Sciatic nerve (tissue), 2 donors: ENCODE measurements at regions not wholly inside any gene's neighbourhood (a gene's known extent, or its start where the extent isn't known, plus 50 kb on each side); places are given as distances from the start of the nearest gene placed in this dataset.

Source experiments
- ATAC-seq: fragments of 200-7000 bp; cut with Tn5 transposase; one replicate; pipeline ENCODE4 v1.9.1; 2020; ENCODE audit warnings: mild to moderate bottlenecking, moderate library complexity
- DNase-seq: peaks from one replicate; pipeline ENCODE4 v3.0.0-alpha.2; 2020; ENCODE audit warnings: low spot score
- intact Hi-C: fragments of 100-400 bp; cut with DNase I; formaldehyde crosslinking; loops from one replicate; pipeline ENCODE4 v1.14.2; 2022
- donor health status: DM: no; HTN: no; CAD: no.
- donor health status: DM: no; HTN: no; CAD: no.

DNA sequence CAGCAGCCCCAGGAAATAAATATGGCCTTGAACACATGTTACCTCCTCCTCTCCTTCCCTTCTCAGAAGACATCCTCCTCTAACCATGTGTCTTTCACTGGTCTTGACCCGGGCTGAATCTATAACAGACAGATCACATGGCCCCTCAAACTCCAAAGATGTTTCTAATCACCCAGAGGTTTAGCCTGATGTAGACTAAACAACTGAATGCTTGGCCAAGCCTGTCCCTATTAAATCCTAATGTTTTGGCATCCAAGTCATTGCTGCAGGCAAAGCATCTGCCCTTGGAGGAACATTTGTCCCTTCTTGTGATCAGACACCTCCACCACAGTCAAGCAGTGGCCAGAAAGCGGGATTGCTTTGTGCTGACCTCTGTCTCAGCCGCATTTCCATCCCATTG lies 65.5 kb downstream of the ANKRD60 start:
- intact Hi-C loops: no loop called here
- ATAC-seq (no peak), DNase-seq (no peak)

- intact Hi-C loops: no loop called here
- no peak for DNase-seq
- ATAC-seq: no peak
These were observed 67.3 kb downstream of the ANKRD60 start for GRCh38 chr20:58161192-58161591.

GRCh38 chr20:58160451-58161061 lies 67.9 kb downstream of the ANKRD60 start:
- no peak for DNase-seq
- intact Hi-C loops: no loop called here
- peak; percentile 89 for ATAC-seq

DNA sequence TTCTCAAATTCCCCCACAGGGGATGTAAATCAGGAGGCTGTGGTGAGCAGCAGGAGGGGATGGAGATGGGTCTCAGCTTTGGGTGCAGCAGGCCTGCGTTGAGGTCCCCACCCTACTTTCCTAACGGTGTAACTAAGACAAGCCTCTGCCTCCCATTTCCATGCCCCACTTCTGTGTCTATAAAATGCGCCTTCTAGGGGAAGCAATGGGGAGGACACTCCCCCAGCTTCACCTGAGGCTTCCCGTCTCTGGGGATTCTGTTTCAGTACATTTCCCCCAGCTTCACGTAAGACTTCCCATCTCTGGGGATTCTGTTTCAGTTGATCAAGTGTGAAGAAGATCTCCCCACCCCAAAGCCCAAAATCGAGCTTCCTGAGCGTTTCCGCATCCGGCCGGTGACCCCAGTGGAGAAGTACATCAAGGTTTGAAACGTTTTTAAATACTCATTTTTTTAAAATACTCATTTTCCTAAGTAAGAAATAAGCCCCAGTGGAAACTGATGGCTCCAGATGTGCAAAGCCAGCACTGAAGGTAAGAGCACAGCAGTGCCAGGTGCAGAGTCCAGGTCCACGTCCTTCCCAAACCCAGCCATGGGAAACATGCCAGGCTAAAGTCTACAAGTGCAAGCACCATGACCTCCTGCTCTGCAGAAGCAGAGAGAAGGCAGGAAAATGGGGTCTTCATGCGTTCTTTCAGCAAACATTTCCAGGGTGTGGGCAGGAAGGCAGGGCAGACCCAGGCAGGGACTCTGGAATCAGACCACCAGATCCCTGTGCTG lies 73.1 kb downstream of the ANKRD60 start:
- ATAC-seq: no peak
- no peak for DNase-seq
- intact Hi-C loops: no loop called here

DNA sequence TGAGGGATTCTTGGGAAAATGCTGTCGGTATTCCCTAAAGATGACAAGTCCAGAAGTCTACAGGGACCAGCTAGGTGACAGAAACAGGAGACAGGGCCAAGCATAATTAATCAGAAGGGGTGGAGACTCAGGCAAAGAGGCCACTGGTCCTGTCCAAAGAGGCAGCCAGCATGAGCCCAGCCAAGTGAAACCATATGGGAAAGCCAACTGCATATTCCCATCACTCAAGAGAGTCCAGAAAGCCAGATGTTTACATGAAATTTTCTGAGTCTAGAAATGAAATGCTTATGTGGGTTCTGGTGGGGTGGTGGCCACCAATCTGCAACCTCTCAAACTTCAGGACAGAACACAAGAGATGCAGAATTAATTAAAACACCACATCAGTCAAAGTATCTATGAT lies 74.3 kb downstream of the ANKRD60 start:
- intact Hi-C loops: no loop called here
- DNase-seq (no peak), ATAC-seq (no peak)

DNA sequence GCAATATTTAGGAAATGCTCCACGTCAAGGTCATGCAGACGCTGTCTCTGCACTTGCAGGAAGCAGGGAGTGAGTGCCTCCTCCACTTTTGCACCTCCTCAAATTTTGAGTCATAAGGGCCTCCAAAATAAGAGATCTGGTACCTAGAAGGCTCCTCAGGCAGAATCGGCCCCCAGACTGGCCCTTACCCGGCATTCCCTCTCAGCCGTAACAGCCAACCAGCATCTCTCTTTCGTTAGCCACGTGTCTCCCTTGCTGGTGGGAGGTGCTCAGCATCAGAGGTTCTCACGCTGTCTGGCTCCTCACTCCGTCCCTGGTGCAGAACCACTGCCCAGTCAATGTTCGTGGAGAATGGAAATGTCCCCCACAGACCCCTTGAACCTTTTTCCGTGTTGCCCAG lies 75.3 kb downstream of the ANKRD60 start:
- intact Hi-C loops: no loop called here
- DNase-seq (no peak), ATAC-seq (no peak)

DNA sequence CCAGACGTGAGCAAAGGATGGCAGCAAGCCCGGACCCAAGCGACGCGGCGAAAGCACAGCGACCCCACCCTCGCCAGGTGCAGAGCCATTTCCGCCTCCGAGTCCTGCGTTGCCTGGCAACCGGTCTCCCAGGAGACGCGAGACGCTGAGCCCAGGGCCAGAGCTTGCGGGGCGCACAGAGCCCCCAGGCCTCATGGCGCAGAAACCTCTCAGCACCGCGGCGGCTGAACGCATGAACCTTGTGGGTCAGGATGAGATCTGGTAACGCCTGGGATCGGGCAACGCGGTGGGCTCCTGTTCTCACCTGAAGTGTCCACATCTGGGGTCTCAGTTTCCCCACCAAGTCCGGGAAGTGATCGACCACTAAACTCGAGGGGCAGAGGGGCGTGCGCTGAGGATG lies 77.7 kb downstream of the ANKRD60 start:
- no peak for DNase-seq
- ATAC-seq: no peak
- intact Hi-C loops: no loop called here

GRCh38 chr20:58149437-58150091 lies 78.9 kb downstream of the ANKRD60 start:
- intact Hi-C loops: no loop called here
- DNase-seq: no peak
- ATAC-seq: no peak

- no peak for DNase-seq
- intact Hi-C loops: no loop called here
- no peak for ATAC-seq
These were observed 79.6 kb downstream of the ANKRD60 start for GRCh38 chr20:58148891-58149290.

GRCh38 chr20:58147628-58148370 lies 80.7 kb downstream of the ANKRD60 start:
- ATAC-seq (no peak), DNase-seq (no peak)
- intact Hi-C loops: no loop called here

DNA sequence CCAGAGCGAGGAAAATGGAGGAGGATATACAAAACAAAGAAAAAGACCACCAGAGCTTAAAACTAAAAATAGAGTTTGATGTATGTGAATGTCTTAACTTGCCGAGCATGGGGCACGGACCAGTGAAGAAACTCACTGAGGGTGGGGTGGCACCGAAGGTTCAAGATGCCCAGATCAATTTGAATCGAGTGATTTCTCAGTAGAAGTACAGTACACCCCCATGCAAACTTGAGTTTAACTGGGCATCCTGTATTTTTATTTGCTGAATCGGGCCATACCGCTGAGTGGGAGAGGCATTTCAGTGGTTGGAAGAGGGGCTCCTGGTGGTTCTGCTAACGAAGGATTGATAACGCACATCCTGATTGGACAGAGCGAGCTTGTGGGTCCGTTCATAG lies 81.7 kb downstream of the ANKRD60 start:
- intact Hi-C loops: no loop called here
- peak; percentile 3 for ATAC-seq

GRCh38 chr20:58146081-58146745 lies 82.2 kb downstream of the ANKRD60 start:
- peak; percentile 13 for DNase-seq
- intact Hi-C loops: no loop called here
- peak; percentile 90 for ATAC-seq

More for the DNA sequence above, 81.7 kb downstream of the ANKRD60 start:
- peak; percentile 27 for DNase-seq

DNA sequence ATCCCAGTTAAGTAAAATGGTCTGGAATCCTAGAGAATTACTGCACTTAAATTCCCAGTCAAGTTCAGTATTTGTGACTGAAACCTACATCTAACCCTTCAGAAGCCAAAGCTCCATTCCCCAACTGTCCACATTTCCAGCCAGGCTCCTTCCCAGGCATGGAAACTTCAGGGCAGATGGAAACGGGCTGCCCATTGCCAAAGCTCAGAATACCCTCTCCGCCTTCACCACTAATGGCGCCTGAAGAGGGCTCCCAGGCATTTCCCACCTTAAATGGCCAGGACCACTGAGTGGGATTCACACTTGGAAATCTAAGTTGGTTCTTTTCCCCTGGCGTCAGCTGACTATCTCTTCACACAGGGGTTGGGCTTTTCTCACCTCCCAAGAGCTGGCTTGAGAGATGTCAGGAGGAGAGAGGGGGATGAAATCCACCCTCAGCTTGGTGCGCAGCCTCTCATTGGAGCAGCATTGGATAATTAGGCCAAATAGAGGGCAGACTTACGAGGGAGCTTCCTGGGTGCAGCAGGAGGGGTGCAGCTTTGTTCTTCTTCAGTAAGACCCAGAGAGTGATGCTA lies 82.9 kb downstream of the ANKRD60 start:
- no peak for ATAC-seq
- intact Hi-C loops: no loop called here
- peak; percentile 26 for DNase-seq

GRCh38 chr20:58144096-58144495 lies 84.4 kb downstream of the ANKRD60 start:
- DNase-seq (peak; percentile 27), ATAC-seq (no peak)
- intact Hi-C loops: no loop called here

DNA sequence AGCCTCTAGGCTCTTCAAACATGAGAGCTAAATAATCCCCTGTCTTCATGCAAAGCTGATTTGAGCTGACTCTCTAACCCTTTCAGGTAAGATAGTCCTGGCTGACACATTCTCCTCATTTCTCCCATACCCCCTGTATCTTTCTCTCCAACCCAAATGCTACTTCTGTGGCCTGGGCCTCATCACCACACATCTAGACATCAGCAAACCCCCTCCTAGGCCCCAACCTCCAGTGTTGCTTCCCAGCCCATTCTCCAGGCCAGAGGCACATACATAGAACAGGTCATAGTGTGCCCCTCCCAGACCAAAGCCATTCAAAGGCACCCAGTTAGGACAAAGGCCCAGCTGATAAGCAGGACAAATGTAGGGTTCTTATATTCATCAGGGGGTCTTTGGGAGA lies 84.9 kb downstream of the ANKRD60 start:
- DNase-seq: no peak
- ATAC-seq: no peak

DNA sequence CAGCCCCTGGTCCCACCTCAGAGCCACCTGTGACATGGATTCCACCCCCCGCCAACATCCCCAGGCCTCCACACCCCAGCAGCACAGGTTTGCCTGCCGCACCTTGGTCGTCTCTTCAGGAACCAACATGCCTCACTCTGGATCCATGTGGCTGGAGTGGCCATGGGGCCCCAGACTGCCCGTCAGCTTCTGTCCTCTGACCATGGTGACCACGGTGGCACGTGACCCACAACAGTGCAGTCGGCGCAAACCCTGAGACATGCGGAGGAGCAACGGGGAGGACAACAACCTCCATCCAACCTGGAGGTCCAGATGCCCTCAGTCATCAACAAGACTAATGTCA lies 85.6 kb downstream of the ANKRD60 start:
- no peak for DNase-seq
- intact Hi-C loops: no loop called here
- no peak for ATAC-seq

More for the DNA sequence above, 84.9 kb downstream of the ANKRD60 start:
- intact Hi-C loops: no loop called here

GRCh38 chr20:58141971-58142842 lies 86.2 kb downstream of the ANKRD60 start:
- DNase-seq: no peak

DNA sequence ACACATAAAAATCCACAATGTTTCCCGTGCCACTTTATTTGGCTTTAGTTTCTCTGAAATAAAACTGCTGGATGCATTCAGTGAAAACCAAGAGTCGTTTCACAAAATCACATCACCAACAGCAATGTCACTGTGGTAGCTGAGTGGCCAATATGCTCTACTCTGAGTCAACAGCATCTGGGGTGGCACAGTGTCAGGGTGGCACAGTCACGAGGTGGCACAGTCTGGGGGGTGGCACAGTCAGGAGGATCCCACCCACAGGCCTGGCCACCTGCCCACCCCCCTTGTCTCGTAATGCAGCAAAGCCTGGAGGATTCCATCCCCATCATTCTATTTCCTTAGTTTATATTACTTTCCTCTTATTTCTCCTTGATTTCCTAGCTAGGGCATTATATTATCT lies 87.0 kb downstream of the ANKRD60 start:
- intact Hi-C loops: no loop called here
- DNase-seq: no peak

More at GRCh38 chr20:58141971-58142842, 86.2 kb downstream of the ANKRD60 start:
- intact Hi-C loops: no loop called here
- ATAC-seq: no peak

More for the DNA sequence above, 87.0 kb downstream of the ANKRD60 start:
- no peak for ATAC-seq
